ENCODE measurements at regions not wholly inside any gene's neighbourhood (a gene's known extent, or its start where the extent isn't known, plus 50 kb on each side); places are given as distances from the start of the nearest gene placed in this dataset.

DNA sequence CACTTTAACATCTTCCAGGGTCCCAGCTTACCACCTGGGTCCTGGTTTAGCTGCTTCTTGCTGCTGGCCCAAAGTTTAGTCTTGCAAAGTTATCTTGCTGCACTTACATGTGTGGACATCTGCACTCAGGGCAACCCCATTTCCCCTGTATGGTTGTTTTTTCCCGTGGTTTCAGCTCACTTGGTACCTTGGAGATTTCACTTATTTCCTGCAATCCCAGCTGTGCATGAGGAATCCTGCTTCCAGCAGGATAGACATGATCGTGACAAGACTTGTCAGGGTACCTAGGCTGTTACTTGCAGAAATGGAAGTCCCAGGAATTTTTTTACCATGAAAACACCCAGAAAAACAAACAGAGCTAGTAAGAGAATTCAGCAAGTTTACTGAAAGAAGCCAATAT lies 95.9 kb upstream of the LEP start:
- no peak for DNase-seq

DNA sequence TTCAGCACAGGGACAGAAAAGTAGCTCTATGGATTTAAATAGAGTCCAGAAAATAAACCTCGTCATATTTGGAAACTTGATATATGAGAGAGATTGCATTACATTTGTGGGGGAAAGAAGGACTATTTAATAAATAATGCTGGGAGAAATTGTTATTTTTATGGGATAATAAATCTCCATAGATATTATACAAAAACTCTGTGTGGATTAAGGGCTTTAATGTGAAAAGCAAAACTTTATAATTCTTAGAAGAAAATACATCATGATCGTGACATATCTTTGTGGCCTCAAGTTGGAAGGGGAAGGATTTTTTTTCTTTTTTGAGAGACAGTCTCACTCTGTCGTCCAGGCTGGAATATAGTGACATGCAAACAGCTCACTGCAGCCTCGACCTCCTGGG lies 95.0 kb upstream of the LEP start:
- no peak for DNase-seq

DNA sequence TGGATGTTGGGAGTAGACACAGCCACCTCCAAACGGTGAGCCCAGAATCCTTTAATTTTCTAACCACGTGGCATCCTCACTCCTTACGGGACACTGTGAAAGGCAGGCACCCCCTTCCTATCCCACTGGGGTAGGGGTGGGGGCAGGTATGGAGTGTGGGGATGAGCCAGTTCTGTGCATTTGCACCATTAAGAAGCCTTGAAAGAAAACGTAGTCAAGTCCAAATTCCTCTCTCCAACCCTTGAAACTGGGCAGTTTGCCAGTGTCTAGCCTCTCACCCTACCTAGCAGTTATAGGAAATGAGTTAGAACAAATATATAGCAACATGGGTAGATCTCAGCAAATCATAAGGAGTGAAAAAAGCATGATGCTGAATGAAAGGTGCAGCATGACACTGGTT lies 92.4 kb upstream of the LEP start:
- DNase-seq: peak in 1 of 2 experiments; percentile 41

DNA sequence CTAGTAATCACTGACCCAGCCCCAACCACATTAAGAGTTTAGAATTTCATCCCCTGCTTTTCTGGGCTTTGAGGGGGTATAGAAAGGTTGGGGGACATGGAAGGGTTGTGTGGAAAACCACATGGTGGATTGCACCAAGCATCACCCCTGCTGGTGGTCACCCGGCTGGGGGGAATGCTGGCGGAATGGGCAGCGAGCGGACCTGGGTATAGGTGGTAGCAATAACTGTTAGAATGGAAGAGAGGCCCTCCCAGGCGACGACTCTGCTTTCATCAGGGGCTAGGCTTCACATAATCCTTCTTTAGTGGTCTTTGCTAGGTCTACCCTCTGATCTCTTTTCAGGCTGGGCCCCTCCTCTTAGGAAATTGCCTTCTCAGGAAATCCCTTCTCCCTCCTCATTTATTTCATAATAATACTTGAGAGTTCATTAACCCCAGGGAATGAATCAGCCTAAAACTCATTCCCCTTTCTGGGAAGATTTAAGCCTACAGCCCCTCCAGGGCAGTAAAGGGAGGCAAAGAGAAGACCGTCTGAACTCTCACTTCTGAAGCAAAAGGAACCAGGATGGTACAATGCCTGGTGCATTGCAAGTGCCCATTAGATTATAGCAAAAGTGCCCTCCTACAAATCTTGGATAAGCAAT lies 90.7 kb upstream of the LEP start:
- no peak for DNase-seq

DNA sequence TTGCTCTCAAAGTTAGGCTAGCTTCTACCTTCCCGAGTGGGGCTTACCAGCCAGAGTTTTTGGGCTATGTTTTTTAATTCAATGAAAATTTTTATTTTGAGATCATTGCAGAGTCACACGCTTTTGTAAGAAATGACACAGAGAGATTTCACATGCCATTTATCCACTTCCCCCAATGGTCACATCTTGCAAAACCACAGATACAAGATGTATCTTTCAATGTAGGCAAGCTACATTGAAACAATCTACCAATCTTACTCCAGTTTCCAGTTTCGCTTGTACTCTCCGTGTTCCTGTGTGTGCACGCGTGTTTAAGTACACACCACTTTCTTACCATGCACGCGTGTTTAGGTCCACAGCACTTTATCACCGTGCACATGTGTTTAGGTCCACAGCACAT lies 89.4 kb upstream of the LEP start:
- no peak for DNase-seq

DNA sequence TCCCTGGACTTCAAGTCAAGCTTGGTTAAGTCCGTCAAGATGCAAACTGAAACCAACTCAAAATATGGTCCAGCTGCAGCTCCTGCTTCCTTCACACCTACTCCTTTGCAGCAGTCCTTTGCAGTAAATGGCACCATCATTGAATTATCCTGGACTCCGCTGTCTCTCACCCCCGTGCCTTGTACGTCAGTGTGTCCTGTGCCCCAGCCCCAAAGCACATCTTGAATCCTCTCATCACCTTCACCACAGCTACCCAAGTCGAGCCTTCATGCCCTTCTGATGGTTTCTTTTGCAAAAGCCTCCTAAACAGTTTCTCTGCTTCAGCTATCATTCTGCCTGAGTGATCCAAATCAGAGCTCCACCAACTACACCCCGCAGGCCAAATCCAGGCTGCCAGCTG lies 88.4 kb upstream of the LEP start:
- DNase-seq: no peak

DNA sequence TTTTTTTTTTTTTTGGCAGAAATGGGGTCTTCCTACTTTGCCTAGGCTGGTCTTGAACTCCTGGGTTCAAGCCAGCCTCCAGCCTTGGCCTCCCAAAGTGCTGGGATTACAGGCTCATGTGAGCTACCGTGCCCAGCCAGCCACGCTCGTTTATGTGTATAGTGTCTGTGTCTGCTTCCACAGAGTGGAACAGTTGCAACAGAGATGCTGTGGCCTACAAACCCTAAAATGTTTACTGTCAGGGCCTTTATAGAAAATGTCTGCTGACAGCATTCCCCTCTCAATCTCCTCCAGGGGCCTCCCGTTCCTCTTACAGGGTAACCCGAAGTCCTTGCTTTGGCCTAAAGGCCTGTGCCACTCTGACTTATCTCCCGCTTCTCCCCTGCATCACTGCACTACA lies 87.6 kb upstream of the LEP start:
- DNase-seq: no peak

DNA sequence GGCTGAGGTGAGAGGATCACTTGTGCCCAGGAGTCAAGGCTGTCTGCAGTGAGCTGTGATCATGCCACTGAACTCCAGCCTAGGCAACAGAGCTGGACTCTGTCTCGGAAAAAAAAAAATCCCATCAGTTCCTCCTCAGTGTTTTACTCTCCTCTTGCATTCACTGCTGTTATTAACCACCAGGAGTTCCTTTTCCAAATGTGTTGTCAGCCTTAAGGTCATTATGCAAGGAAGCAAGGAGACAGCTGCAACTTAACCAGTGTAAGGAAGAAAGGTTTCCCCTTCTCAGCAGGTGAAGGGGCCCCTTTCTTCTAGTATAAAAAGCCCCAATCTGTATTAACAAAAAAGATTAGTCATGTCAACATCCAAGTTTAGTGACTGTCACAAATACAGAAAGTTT lies 86.6 kb upstream of the LEP start:
- no peak for DNase-seq

DNA sequence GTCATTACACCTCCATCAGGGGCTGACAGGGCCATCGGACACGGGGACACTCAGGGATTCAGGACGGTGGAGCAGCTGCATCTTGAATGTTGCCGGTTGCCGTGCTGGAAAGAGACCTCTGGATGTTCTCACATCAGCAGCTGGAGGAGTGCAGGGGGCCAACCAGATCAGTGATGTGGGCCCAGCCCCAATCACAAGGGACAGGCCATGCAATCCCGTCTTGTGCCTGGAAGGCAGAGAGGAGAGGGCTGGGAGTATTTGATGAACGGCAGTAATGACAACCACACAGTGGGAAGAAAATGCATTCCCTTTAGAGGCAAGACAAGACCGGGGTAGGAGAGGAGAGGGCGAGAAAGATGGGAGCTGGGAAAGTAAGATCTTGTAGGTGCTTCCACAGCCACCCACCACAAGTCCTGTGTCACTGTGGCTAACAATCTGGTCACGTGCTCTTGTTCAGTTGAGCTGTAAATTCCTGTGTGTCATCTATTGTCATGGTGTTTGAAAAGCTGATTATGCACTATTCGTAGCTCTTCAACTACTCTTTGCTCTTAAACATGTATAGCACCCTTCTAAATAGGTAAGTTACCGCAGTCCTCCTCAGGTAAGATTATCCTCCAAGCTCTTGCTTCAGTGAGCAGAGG lies 85.9 kb upstream of the LEP start:
- no peak for DNase-seq

DNA sequence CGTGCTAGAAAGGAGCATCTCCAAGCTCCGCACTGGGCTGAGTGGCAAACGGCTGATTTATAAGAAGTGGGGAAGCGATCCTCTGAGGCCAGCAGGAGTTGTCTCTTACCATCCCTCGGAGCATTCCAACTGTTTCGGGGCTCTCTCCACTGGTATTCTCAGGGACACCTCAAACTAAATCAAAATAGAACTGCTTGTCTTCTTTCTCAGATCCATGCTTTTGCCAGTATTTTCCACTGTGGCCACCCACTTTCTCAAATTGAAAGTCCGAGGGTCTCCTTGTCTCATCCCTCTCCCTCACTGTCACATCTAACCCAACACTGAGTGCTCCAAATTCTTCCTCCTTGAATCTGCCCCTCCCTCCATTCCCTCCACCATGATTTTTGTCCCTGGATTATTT lies 83.2 kb upstream of the LEP start:
- DNase-seq: no peak

DNA sequence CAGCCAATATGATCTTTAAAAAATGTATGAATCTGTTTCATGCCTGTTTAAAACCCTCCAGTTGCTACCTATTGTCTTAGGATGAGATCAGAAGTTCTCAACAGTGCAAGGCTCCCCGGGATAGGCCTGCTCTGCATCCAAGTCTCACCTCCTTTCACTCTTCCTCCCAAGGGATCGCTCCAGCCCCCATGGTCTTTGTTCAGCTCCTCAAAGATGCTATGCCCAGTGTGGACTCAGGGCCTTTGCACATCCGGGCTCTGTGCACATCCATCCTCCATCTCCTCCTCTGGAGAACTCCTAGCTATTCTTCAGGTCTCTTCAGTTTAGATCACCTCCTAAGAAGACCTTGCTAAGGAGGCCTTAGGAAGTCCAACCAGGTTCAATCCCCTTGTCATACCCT lies 82.7 kb upstream of the LEP start:
- no peak for DNase-seq

DNA sequence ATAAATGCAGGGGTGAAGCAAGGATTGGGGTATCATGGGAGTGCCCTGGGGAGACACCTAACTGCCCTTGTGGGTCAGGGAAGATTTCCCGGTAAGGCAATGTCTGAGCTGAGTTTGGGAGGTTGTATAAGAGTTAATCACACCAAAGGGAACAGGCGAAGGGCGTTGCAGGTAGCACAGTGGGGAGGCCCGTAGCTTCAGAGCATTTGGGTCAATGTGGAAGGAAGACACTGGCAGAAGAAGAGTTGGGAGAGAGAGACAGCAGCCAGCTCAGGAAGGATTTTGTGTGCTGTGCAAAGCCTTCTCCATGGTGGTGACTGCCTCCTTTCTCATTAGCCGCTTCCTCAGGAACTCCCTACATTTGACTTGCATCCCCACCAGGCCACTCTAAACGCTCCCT lies 80.8 kb upstream of the LEP start:
- DNase-seq: no peak

DNA sequence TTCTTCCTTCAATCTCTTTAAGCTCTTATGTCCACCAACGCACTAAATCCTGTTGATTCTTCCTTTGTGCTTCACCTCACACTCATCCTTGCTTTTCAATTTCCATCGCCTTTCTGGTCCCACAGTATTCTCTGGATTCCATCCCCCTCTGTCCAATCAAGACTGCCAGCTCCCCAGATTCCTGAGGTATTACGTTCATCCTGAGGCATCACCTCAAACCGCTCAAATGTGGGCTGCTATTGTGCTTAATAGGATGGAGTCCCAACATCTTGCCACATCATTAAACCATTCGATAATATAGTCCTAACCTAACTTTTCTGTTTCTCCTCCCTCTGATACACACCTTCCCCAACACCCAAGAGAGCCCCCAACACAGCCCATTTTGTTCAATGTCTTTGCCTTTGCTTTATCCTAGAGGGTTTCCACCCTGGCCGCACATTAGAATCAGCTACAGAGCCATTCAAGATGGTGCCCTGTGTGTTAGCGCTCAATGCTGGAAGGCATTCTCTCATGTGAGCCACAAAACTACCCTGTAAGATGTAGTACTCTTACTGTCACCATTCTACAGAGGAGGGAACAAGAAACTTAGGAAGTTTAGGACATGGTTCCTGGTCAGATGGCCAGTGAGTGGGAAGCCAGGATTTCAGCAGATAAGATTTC lies 79.5 kb upstream of the LEP start:
- DNase-seq: no peak

DNA sequence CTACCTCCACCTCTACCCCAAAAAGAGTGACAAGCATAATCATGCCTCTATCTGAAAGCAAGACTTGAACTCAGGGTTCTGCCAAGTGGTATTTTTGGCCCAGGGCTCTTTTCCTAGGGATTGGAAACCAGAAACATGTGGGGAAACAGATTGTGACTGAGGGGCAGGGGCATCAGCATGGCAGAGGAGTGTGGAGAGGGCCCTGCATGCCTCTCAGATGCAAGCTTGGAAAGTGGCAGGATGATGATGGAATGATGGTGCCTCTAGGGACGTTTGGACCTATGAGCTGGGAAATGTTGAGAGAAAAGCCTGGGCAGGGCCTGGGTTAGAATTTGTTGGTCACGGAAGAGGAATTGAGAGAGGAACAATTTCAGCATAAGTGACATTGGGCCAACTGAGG lies 78.4 kb upstream of the LEP start:
- DNase-seq: no peak

DNA sequence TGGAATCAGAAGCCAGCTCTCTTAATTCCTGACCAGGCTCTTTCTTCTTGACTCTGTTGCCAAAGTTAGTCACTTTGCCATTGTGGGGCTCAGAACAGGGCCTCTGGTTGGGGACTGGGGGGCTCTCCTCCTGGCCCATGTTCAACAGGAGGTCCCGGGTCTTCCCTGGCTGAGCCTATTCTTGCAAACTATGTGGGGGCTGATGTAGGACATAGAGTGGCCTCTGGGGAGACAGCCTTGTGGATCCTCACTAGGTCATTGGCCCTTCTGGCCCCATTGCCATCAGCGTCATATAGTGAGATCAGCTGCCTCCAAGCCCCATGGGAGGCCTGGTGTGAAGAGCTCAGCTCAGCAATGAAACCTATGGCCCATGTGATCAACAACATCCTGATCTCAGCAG lies 77.6 kb upstream of the LEP start:
- no peak for DNase-seq

DNA sequence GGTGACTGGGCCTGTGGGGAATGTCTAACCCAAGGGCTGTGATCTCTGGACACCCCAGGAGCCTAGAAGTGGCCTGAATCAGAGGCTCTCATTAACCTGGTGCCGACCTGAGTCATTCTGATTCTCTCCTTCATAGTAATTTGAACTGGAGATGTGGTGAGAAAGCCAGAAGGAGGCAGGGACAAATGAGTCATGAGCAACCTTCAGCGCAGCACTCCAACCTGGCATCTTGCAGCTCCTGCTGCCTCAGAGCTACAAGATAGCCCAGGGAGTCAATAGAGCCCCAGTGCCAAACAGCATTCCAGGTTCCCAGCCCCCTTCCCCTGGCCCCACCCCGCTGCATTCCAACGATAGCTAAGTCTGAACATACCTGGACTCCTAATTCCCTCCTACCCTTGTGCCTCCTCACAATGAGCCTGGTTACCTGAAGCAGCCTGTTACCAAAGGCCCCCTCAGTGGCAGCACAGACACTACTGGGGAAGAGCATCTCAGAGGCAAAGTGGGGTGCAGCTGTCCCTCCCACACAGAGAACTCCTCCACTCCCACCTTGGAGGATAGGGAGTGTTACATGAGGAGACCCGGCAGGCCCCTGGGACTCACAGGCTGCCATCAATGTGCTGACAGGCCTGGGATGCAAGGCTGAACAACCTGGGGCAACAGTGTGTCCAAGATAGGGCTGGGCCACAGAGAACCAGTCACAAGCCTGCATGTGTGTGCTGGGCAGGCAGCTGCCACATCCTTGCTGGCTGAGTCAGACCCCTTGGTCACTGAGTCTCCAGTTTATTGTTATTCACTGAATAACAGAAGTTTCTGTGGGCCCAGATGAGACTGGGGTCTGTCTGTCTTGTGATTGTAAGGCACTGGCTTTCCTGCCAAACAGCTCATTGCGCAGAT lies 76.8 kb upstream of the LEP start:
- no peak for DNase-seq

DNA sequence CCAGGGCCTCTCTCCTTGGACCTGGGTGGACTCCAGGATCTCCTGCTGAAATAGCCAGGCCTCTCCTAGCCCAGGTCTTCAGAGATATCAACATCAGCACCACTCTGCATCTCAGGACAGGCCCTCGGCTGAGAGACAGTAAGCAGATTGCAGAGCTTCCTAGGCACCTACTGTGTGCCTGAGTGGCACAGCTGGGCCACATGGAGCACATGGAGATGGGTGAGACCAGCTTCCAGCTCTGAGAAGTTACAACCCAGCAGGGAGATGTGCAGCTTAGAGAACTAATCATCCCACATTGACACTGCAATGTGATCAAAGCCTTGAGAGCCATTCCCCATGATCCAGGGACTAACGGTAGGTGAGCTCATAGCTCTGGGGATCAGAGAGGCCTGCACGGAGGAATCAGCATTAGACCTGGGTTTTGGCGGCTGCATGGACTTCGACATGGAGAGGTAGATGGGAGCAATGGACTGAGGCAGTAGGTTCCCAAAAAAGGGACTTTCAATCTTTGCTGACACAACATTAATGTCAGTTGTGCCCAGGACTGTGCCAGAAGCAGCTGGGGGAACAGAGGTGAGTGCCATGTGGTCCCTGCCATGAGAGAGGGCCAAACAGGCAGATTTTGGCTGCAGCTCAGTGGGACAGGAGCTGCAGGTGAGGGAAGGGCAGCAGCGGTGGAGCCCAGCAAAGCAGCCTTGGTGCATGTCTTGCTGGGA lies 76.0 kb upstream of the LEP start:
- no peak for DNase-seq

DNA sequence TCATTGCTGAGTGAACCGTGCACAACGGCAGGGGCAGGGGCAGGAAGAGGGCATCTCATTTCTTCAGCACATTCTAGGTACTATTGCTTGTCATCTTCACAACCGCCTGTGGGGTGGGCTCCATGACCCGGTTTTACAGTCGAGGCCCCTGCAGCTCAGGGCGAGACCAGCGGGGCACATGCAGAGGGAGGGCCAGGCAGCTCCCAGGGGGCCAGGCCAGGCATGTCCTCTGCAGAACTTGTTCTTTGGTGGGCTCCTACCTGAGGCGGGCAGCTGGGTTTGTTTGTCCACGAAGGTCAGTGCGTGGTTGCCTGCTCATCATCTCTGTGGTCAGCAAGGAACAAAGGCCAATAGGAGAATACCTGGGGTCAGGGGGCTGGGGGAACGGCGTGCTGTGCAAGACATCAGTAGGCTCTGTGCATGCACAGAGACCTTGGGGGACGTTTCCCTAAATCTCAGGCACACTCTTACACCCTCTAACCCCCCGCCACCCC lies 75.1 kb upstream of the LEP start:
- DNase-seq: no peak

DNA sequence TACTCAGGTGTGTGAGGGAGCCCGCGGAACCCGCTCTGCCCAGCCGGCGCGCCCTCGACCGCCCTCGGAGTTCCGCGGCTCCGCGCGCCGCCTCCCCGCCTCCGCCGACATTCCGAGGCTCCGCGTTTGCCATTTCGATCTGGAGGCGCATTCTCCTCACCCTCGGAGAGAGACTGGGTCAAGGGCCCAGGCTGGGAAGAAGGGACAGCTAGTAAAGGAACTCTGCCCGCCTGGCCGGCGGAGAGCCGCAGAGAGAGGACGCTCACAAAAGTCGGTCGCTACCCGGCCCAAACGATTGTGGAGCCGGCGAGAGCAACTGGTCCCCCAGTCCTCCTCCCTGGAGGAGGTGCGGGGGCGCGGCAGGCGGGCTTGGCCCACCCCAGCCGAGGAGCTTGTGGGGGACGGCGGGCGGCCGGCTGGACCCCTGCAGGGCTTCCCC lies 74.5 kb upstream of the LEP start:
- DNase-seq: no peak

DNA sequence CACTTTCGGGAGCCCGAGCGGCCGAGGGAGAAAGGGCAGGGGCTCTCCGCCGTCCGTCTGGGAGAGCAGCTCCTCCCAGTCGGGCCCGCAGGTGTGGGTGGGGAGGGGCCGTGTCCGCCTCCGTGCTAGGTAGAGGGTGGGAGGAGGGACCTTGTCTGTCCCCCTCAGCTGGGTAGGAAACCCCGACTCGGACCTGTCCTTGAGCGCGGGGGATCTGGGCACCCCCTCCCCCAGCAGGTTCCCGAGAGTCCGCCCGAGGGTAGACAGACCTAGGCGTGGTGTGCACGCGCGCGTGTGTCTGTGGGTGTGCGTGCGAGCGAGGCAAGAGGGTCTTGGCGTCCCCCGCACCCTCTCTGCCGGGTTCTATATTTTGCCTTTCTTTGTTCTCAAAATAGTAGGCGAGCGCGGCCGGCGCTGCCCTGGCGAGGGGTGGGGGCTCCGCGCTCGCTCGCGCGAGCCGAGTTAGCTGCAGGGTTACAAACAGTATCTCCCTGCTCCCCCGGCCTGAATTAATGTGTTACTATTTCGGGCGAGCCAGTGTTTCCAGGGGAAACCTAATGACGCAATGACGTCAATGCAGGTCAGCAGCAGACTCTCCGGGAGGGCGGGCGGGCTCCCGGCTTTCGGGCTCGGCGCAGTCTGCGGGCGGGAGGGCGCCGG lies 73.9 kb upstream of the LEP start:
- peak; percentile 55 to 57 for DNase-seq

DNA sequence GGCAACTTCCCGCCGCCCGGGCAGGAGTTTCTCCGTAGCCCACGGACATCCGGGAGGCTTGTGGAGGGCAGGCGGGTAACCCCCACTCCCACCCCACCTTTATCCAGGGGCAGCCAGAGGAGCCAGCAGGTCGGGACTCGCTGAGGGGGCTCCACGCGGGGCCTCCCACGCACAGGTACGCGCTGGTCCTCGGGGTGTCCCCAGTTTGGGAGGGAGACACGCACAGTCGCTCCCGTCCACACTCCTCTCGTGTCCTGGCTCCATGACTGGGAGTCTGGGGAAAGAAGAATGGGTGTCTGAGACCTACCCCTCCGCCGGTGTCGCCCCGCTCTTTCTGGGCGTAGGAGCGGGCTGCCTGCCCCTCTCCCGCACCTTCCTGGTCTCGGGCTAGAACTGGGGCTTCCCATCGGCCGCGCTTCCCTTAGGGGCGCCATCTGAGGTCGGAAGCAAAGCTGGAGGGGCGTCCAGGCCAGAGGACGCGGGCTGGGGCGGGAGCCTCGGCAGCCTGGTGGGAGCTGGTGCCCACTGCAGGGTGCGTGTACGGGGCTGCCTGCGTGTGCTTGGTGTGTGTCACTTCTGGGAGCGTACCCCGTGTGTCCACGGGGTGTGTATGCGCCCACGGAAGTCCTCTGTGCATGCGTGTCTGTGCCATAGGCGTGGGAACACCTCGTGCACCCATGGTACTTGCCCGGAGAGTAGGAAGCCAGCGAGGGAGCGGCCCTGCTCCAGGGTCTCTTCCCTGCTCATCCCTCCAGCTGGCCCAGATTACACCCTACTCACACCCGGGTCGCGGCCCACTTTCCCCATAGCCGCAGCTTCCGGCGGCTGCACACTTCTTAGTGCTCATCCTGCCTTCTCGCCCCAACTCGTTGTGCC lies 73.0 kb upstream of the LEP start:
- DNase-seq: no peak
